HepG2 (cell line): ENCODE measurements at regions not wholly inside any gene's neighbourhood (a gene's known extent, or its start where the extent isn't known, plus 50 kb on each side); places are given as distances from the start of the nearest gene placed in this dataset.

ENCODE experiments used
- ATAC-seq: fragments of 200-7000 bp; cut with Tn5 transposase; 3 replicates; pipeline ENCODE4 v1.9.1; 2020; ENCODE audit warnings: mild to moderate bottlenecking, moderate library complexity
- BruUV-seq: library from RNA; stranded (reverse); fragments of 400-500 nt; replicated peaks from 2 replicates; lab custom pipeline; 2021; lab: Mats Ljungman, UMichigan
- CTCF ChIA-PET: fragments of 300-600 bp; formaldehyde crosslinking; extraction: SDS; loops from one replicate; lab custom pipeline; 2021; ENCODE audit warnings: low total read pairs, inconsistent platforms, low intra/inter-chr PET ratio; lab: Yijun Ruan, JAX
- POLR2A ChIA-PET: fragments of 350-600 bp; sonication (Branson Sonifier 250); formaldehyde crosslinking; loops from one replicate; lab custom pipeline; 2020; ENCODE audit warnings: antibody characterized with exemption, inconsistent platforms; lab: Yijun Ruan, JAX
- DNase-seq: peaks from one replicate; pipeline ENCODE4 v3.0.0-alpha.2; 2015; ENCODE audit warnings: low spot score
- FAIRE-seq: peaks from 3 replicates; lab custom pipeline; 2011; peaks lifted over from hg19 to GRCh38; lab: Jason Lieb, UNC
- H2AFZ ChIP-seq: one replicate; pipeline ENCODE4 v1.6.1; 2011; ENCODE audit warnings: low read length, inconsistent platforms
- H3K27ac ChIP-seq: fragments of 300-600 bp; 3 replicates; pipeline ENCODE4 v1.8.0; 2011; ENCODE audit warnings: mixed run types, mild to moderate bottlenecking, mixed read lengths, low read length, inconsistent platforms; ENCODE audit not compliant: insufficient read depth; ENCODE audit errors: extremely low read length
- H3K27me3 ChIP-seq, 2 experiments: fragments of 200-600 bp in 1 of 2; 2 replicates in 1 of 2; 3 replicates in 1 of 2; pipeline versions ENCODE4 v1.6.0 to v1.8.0; 2011; ENCODE audit warnings: low read length in 2 of 2, mild to moderate bottlenecking in 2 of 2, moderate library complexity in 2 of 2, inconsistent platforms in 1 of 2; ENCODE audit not compliant: insufficient read depth in 2 of 2, control insufficient read depth in 1 of 2
- H3K36me3 ChIP-seq, 2 experiments: fragments of 200-600 bp in 1 of 2; replicated peaks in 1 of 2; 2 replicates in 1 of 2; 3 replicates in 1 of 2; pipeline versions ENCODE4 v1.5.1 to v1.8.0; 2011; ENCODE audit warnings: low read length in 2 of 2, inconsistent platforms in 1 of 2; ENCODE audit not compliant: insufficient read depth in 2 of 2, control insufficient read depth in 1 of 2
- H3K4me1 ChIP-seq: 2 replicates; pipeline ENCODE4 v1.5.1; 2012; ENCODE audit warnings: low read length, inconsistent platforms; ENCODE audit not compliant: insufficient read depth
- H3K4me2 ChIP-seq: 2 replicates; pipeline ENCODE4 v1.6.0; 2011; ENCODE audit warnings: low read depth, low read length, inconsistent platforms
- H3K4me3 ChIP-seq, 3 experiments: fragments of 200-600 bp in 1 of 3; sonication (generic), shearing (Covaris generic) in 1 of 3; replicated peaks in 1 of 3; 2 replicates each; pipeline ENCODE4 v1.5.1; 2011 to 2016; ENCODE audit warnings: low read length in 3 of 3, inconsistent platforms in 2 of 3, low read depth in 2 of 3, mild to moderate bottlenecking in 2 of 3, control low read depth in 1 of 3, mixed read lengths in 1 of 3; ENCODE audit not compliant: insufficient read depth in 1 of 3
- H3K79me2 ChIP-seq: one replicate; pipeline ENCODE4 v1.6.1; 2011; ENCODE audit warnings: low read length, inconsistent platforms; ENCODE audit not compliant: insufficient read depth
- H3K9ac ChIP-seq: 2 replicates; pipeline ENCODE4 v1.6.0; 2011; ENCODE audit warnings: mild to moderate bottlenecking, low read depth, low read length, inconsistent platforms; ENCODE audit not compliant: insufficient read depth
- H3K9me3 ChIP-seq: 2 replicates; pipeline ENCODE4 v1.5.1; 2012; ENCODE audit warnings: mild to moderate bottlenecking, low read length
- H4K20me1 ChIP-seq: 2 replicates; pipeline ENCODE4 v1.6.0; 2011; ENCODE audit warnings: inconsistent platforms, mild to moderate bottlenecking, low read length, moderate library complexity; ENCODE audit not compliant: insufficient read depth
- GATAD1 ChIP-seq: IDR thresholded peaks from 2 replicates; pipeline ENCODE4 v1.6.1; 2016; ENCODE audit warnings: missing genetic modification reagents, missing compliant biosample characterization
- HNRNPH1 ChIP-seq: fragments of 200-400 bp; formaldehyde crosslinking; optimal IDR thresholded peaks from 2 replicates; pipeline ENCODE3; 2017; ENCODE audit warnings: mild to moderate bottlenecking, low read depth, low read length
- KMT2A ChIP-seq: sonication (generic); formaldehyde crosslinking; IDR thresholded peaks from 2 replicates; pipeline ENCODE4 v1.4.0; 2020; ENCODE audit warnings: missing genetic modification reagents
- NFE2 ChIP-seq: sonication (generic); formaldehyde crosslinking; IDR thresholded peaks from 2 replicates; pipeline ENCODE4 v1.4.0; 2020; ENCODE audit warnings: missing genetic modification reagents
- NFKB2 ChIP-seq: sonication (generic); formaldehyde crosslinking; IDR thresholded peaks from 2 replicates; pipeline ENCODE4 v1.4.0; 2020; ENCODE audit warnings: missing genetic modification reagents, borderline replicate concordance
- NPAS2 ChIP-seq: sonication (generic); formaldehyde crosslinking; IDR thresholded peaks from 2 replicates; pipeline ENCODE4 v1.8.0; 2022; ENCODE audit warnings: mild to moderate bottlenecking, missing genetic modification reagents, borderline replicate concordance
- POLR2AphosphoS2 ChIP-seq: IDR thresholded peaks from 2 replicates; pipeline ENCODE4 v1.6.1; 2011; ENCODE audit warnings: low read depth, low read length, improper control_type of control experiment
- RBFOX2 ChIP-seq: fragments of 200-400 bp; formaldehyde crosslinking; IDR thresholded peaks from 2 replicates; pipeline ENCODE4 v1.6.1; 2017; ENCODE audit warnings: low read depth, mild to moderate bottlenecking, low read length
- SALL1 ChIP-seq: sonication (generic); formaldehyde crosslinking; IDR thresholded peaks from 2 replicates; pipeline ENCODE4 v1.8.0; 2022; ENCODE audit warnings: mild to moderate bottlenecking, missing genetic modification reagents
- SRY ChIP-seq: sonication (generic); formaldehyde crosslinking; IDR thresholded peaks from 2 replicates; pipeline ENCODE4 v1.8.0; 2022; ENCODE audit warnings: mild to moderate bottlenecking, missing genetic modification reagents
- ZFY ChIP-seq: sonication (generic); formaldehyde crosslinking; IDR thresholded peaks from 2 replicates; pipeline ENCODE4 v1.4.0; 2020; ENCODE audit warnings: missing genetic modification reagents
- ZNF775 ChIP-seq: sonication (generic); formaldehyde crosslinking; IDR thresholded peaks from 2 replicates; pipeline ENCODE4 v1.4.0; 2020; ENCODE audit warnings: missing genetic modification reagents, mild to moderate bottlenecking, moderate library complexity, borderline replicate concordance
- ZSCAN22 ChIP-seq: sonication (generic); formaldehyde crosslinking; IDR thresholded peaks from 2 replicates; pipeline ENCODE4 v1.4.0; 2020; ENCODE audit warnings: mild to moderate bottlenecking, missing genetic modification reagents
- ZSCAN31 ChIP-seq: sonication (generic); formaldehyde crosslinking; IDR thresholded peaks from 2 replicates; pipeline ENCODE4 v1.5.0; 2020; ENCODE audit warnings: low read depth, mild to moderate bottlenecking, missing genetic modification reagents
- WGBS: methylation state at CpG from one replicate; pipeline ENCODE4 v1.1.6; 2017; ENCODE audit warnings: low lambda C conversion rate; 5-methylcytosine and 5-hydroxymethylcytosine counted together
- in situ Hi-C: cut with HindIII; loops from 2 replicates; pipeline ENCODE4 v1.10.0; 2017; ENCODE audit warnings: low pct_unique_long_range_greater_than_20kb; ENCODE audit not compliant: extremely low pct_ligation_motif_present
- intact Hi-C: fragments of 100-400 bp; cut with micrococcal nuclease; formaldehyde crosslinking; loops from one replicate; pipeline ENCODE4 v1.10.0; 2022; ENCODE audit not compliant: unreplicated experiment

- in situ Hi-C loops = no loop called here
- H3K9ac ChIP-seq = no peak overlapping the region
- BruUV-seq = no TSS peak
- H3K79me2 ChIP-seq = no peaks in the 10 kb centered on the region
- ATAC-seq = no peak
- FAIRE-seq = no peak
- intact Hi-C loops = no loop called here
- H3K4me3 ChIP-seq = no peak overlapping the region
- H3K27me3 ChIP-seq = peaks cover 0 to 3% of the 10 kb centered on the region in 2 experiments; a peak in 1 of 5 replicates
- H3K4me1 ChIP-seq = no peaks in the 10 kb centered on the region
- no peaks in the 10 kb centered on the region for H4K20me1 ChIP-seq
- WGBS = 35% methylated on average over 2 of the region's 4 CpGs
- H3K36me3 ChIP-seq = no peaks in the 10 kb centered on the region
- H3K27ac ChIP-seq = no peak overlapping the region
- no peak overlapping the region for H2AFZ ChIP-seq
- H3K9me3 ChIP-seq = no peaks in the 10 kb centered on the region
- no peak overlapping the region for H3K4me2 ChIP-seq
- DNase-seq = no peak
- TF ChIP-seq RBFOX2 = no peak
- TF ChIP-seq, all 625 proteins: peak for 0
- POLR2A ChIA-PET = no interaction called here
- CTCF ChIA-PET = no interaction called here
Measured at GRCh38 chr11:122517403-122518379, 137.8 kb upstream of the UBASH3B start.

DNA sequence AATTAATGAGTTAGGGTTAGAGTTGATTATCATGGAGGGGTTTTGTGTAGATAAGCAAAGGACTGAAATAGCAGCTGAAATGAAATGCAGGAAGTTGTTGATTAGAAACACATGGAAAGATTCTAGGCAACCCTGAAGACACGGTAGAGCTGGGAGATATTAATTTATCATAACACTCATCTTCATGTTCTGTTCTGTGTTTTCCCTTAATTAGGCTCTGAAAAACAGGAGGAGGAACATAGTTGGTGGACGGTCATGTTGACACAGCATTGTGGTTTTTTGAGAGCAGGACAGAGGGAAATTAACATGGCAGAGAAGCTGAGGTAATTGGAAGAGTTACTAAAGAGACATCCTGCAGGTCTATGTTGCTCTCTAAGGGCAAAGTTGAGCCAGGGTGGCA, 138.8 kb upstream of the UBASH3B start:
- no peaks in the 10 kb centered on the region for H3K4me1 ChIP-seq
- H3K4me2 ChIP-seq = no peak overlapping the region
- in situ Hi-C loops = no loop called here
- no peaks in the 10 kb centered on the region for H3K9me3 ChIP-seq
- H3K4me3 ChIP-seq = no peak overlapping the region
- intact Hi-C loops = no loop called here
- no peak for FAIRE-seq
- no peaks in the 10 kb centered on the region for H3K79me2 ChIP-seq
- H3K36me3 ChIP-seq = no peaks in the 10 kb centered on the region
- ChIA-PET CTCF (no interaction called here), POLR2A (no interaction called here)
- ATAC-seq = no peak
- no peak overlapping the region for H2AFZ ChIP-seq
- H3K27ac ChIP-seq = no peak overlapping the region
- DNase-seq = no peak
- no peak overlapping the region for H3K9ac ChIP-seq
- H4K20me1 ChIP-seq = no peaks in the 10 kb centered on the region
- WGBS = 2% methylated on average over 2 of the region's 2 CpGs
- BruUV-seq = no TSS peak
- H3K27me3 ChIP-seq = peaks cover 0 to 3% of the 10 kb centered on the region in 2 experiments; a peak in 1 of 5 replicates
- no peak for TF ChIP-seq HNRNPH1
- TF ChIP-seq SALL1 = no peak
- no peak for TF ChIP-seq POLR2AphosphoS2
- no peak for TF ChIP-seq KMT2A
- no peak for TF ChIP-seq NFKB2 (CRISPR knock-in tag)
- TF ChIP-seq ZFY = no peak
- TF ChIP-seq NPAS2 (CRISPR knock-in tag) = no peak
- TF ChIP-seq ZSCAN22 (CRISPR knock-in tag) = no peak
- no peak for TF ChIP-seq ZSCAN31
- TF ChIP-seq SRY (CRISPR knock-in tag) = no peak
- TF ChIP-seq GATAD1 (CRISPR knock-in tag) = no peak
- TF ChIP-seq ZNF775 (CRISPR knock-in tag) = no peak
- no peak for TF ChIP-seq NFE2 (CRISPR knock-in tag)
